ENCODE measurements at regions not wholly inside any gene's neighbourhood (a gene's known extent, or its start where the extent isn't known, plus 50 kb on each side); places are given as distances from the start of the nearest gene placed in this dataset.

- no peak for TF ChIP-seq CTCF (IDR thresholded peaks at IDR 0.05)
- TF ChIP-seq POLR2AphosphoS5 (IDR thresholded peaks at IDR 0.05): no peak
- no peak for TF ChIP-seq POLR2A (IDR thresholded peaks at IDR 0.05)
- no peak for TF ChIP-seq EP300 (IDR thresholded peaks at IDR 0.05; ENCODE audit: low read depth)
Measured at GRCh38 chrX:117788339-117788738, 328.3 kb downstream of the KLHL13 start.
